Inflammatory macrophage treated with lipopolysaccharide for 1 hour (primary cell): ENCODE measurements at regions not wholly inside any gene's neighbourhood (a gene's known extent, or its start where the extent isn't known, plus 50 kb on each side); places are given as distances from the start of the nearest gene placed in this dataset.

Experiments
- DNase-seq, 2 donors: peaks; one replicate each; pipeline ENCODE4 v3.0.0-alpha.2; 2020 to 2022

GRCh38 chr7:136057509-136057908 lies 80.3 kb upstream of the MTPN start:
- no peak for DNase-seq

DNA sequence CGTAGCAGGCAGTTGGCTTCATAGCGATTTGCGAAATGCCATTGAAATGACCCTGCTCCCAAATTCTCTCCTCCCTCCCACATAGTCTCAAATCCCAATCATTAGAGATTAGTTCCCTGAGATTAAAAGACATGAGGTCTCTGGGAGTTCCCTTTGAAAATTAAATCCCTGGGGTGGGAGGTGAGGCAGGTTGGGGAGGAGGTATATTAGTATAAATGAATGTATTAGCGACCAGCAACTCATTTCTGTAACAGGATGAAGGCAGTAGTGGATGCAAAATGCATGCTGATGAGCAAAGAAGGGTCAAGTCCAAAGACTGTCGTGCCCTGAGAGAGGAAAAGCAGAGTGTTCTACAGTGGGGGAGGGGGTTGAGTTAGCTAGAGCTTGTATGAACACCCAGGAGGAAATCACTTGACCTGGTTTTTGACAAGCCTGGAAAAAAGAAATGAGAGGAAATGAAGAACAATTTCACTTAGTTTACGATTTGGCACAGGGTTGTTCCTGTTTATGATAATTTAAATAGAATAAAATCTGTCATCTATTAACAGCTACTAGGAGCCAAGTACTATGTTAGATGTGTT lies 79.6 kb upstream of the MTPN start:
- no peak for DNase-seq

DNA sequence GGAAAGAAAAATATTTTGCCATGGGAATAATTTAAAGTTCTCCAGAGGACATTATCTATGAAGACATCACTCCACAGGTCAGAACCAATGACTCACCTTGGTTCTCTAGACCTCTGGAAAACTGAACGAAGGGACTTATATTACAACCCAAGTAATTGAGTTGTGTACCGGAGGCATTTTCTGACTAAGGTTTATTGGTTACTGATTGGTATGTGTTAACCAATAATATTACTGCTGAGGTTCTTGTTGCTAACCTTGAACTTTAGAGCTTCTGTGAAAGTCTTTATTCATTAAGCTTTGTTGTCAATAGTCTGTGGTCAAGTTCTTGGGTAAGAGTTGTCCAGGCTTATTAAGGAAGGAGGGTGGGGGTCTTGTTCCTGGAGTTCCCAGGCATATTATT lies 78.1 kb upstream of the MTPN start:
- no peak for DNase-seq

DNA sequence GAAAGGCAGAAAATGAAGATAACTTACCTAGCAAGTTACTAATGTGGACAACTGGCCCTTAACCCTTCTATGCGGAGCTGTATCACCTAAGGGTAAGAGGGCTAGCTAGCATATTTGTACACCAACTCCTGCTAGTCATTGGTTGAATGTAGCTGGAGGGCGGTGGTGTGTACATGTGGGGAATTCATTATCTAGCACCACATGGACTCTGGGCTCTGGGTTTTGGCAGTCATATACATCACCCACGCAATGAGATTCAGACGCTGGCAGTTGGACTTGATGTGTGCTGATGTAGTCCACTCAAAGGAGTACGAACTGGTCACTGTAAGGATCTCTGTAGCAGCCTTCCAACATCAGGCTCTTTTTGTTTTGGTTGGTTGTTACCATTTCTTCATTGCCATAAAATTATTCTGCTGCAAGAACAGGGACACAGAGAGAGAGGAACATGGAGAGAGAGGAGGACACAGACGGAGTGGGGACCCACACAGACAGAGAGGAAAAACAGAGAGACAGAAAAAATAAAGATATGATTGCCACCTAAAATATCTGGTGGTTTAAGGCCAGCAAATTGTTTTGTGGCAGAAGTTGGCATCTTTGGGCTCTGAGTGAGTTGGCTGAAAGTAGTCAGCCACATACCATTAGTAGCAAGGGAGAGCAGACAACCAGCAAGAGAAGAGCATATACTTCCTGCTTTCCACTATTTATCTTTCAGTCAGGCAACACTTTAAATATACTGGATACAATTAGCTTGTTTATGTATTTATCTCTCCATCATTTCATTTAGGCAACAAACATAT lies 76.7 kb upstream of the MTPN start:
- DNase-seq = no peak

GRCh38 chr7:136051203-136051928 lies 74.2 kb upstream of the MTPN start:
- no peak for DNase-seq

GRCh38 chr7:136050462-136050847 lies 73.3 kb upstream of the MTPN start:
- no peak for DNase-seq

DNA sequence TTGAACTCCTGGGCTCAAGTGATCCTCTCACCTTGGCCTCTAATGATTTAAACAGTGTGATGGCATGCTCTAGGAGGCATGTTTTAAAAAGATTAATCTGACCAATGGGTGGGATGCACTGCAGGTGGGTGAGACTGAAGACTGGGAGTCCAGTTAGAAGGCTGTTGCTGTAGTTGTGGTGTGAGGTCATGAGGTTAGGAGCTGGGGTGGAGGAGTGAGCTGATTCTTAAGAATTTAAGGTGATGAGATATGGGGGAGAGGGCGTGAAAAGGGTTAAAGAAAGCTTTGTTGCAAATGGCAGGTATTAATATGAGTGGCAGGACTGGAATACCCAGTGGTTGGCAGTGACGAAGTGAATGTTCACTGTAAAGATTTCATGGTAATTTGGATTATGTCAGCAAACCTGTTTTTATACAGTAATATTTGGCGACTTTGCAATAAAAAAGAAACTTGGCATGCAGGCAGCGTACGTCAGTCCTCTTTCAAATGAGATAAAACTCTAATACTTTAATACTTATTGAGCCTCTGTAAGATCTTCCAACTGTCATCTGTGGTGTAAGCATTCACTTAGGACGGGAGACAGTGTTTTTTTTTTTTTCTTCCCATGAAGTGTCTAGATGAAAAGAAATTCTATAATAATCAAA lies 72.8 kb upstream of the MTPN start:
- DNase-seq = no peak

GRCh38 chr7:136049117-136049516 lies 72.0 kb upstream of the MTPN start:
- no peak for DNase-seq

DNA sequence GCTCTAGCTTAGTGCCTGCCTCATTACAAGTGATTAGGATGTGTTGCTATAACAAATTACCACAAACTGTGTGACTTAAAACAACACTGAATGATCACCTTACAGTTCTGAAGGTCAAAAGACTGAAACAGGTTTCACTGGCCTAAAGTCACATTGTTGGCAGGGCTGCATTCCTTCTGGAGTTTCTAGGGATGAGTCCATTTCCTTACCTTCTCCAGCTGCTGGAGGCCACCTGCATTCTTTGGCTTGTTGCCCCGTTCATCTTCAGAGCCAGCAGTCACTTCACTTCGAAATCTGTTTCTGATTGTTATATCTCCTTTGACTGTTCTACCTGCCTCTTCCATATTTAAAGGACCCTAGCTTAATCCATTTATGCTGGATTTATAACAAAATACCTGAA lies 69.4 kb upstream of the MTPN start:
- DNase-seq = no peak

- no peak for DNase-seq
Observed at GRCh38 chr7:136045992-136046391, 68.8 kb upstream of the MTPN start.

DNA sequence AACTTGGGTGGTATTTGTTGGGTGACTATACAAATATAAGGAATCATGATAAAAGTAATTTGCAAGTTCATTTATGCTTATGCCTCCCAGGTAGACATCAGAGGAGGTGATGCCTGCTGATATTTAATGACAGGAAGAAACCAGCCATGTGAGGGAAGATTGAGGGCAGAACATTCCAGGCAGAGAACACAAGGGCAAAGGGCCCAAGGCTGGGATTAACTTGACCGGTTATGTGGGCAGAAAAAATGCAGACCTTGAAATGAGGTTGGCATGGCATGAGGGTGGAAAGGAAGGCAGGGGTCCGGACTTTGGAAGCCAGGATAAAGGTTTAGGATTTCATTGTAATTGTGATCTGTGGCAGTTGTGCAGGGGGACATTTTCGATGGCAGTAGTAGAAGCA lies 68.0 kb upstream of the MTPN start:
- no peak for DNase-seq

- DNase-seq = no peak
Observed at GRCh38 chr7:136039577-136040345, 62.6 kb upstream of the MTPN start.

GRCh38 chr7:136036336-136036735 lies 59.2 kb upstream of the MTPN start:
- no peak for DNase-seq

DNA sequence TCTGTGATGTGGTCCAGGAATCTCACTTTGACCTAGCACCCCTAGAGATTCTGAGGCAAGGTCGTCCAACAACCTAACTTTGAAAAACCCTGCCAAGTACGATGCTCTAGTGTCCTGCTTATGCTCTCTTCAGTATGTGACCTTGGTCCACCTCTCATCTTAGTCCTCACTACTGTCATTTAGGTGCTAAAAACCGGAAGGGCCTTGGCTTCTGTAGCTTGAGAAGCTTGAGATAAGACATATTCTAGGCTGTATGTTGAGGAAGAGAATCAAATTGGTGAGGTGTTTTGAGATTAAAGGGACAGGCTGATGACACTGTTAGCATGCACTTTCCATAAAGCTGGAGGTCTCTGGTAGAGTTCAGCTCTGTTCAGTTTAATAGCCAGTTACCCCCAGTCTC lies 57.0 kb upstream of the MTPN start:
- no peak for DNase-seq

DNA sequence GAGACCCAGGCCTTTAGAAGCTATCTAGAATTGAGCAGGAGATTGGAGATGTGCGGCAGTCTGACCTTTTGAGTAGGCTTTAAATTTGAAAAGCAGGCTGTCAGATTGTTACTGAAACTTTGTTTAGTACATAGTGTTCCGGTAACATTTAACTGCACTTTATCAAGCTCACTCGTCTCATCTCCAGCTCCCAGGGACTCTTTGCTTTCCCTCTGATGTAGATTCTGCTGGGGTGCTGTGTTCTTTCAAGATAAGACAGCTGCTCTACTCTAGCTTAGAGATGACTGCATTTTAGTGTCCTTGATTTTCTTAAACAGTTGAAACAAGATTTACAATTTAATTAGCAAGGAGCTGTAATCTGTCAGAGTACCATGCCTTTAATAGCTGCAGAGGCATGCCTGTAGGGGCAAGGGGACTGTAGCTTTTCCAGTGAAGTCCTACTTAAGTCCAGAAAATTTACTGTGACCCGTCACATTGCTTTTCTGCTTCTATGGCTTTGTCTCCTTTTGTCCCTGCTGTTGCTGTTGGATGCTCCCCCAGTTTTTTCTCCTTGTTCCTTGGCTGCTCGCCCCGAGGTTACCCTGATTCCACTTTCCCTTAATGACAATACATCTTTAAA lies 56.4 kb upstream of the MTPN start:
- no peak for DNase-seq

DNA sequence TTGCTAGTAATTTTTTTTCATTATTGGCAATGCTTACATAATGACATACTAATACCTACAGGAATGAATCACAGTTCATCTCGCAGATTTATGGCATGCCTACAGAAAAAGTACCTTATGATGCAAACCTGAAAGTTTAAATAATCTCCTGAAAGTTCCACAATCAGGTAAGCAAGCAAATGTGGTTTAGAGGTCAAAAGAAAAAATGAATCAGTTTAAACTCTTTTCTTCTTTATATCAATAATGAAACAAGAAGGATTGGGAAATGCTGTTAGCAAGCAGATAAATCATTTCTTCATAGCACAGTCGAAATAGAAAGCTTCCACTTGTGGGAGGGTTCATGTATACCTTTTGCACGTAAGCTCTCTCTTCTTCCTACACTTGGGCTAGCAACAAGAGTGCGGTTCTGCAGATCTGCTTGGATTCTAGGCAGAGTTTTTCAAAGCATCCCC lies 53.7 kb upstream of the MTPN start:
- DNase-seq = no peak

DNA sequence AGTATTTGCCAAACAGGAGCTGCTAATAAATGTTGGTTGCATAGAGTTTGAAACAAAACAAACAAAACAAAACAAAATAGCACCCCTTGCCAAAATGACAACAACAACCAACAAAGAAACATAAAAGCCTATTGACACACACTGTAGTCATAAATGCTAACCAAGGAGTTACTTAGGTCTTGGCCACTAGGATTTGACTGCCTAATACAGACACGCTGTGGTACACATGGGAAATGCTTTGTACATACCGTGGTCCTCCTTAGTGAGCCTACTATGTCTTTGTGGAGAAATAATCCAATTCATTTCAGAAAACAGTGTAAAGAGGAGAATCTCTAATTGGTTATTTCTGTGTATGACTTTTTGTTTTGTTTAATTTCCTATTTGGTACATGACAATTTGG lies 53.2 kb upstream of the MTPN start:
- DNase-seq = no peak

DNA sequence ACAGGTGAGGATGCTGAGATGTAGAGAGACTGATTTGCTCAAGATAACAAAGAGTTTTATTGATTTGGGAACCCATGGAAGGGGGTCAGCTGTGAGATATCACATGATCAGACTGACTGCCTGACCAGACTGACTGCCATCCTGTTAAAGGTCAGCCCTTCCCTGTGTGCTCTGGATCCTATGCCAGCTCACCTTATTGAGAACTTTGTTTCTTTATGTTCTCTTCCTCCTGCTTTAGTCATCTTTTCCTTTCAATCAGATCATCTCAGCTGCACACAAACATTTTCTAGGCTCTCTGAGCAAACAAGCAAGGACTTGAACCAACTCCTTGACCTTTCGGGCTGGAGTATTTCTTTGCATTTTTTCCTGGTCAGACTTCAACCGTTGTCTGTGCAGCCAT lies 50.0 kb upstream of the MTPN start:
- no peak for DNase-seq
